ENCODE measurements at regions not wholly inside any gene's neighbourhood (a gene's known extent, or its start where the extent isn't known, plus 50 kb on each side); places are given as distances from the start of the nearest gene placed in this dataset.
A peak's percentile ranks its signal among the peaks of the same experiment; 100 is the strongest.
"Not testable (repeated sequence)": the region's sequence is repeated elsewhere in the genome, so short reads cannot be mapped to it uniquely, and the experiment has no call there.

DNA sequence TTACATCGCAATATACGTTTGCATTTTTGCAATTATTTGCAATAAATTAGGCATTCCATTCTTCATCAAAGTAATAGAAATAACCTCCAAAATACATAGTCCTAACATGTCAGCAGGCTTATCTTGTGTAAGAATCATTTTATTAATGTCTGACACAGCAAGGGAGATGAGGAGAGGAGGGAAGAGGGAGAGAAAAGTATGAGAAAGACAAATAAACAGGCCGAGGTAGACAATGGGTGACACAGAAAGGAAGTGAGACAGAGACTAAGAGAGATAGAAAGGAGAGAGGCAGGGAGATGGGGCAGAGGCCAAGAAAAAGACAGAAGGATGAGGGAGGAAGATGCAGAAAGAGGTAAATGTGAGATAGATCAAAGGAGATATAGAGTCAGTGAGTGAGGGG is 50.3 kb upstream of the CYP2B6 start:
- not testable (repeated sequence) for DNase-seq (ENCODE audit: low spot score)

DNA sequence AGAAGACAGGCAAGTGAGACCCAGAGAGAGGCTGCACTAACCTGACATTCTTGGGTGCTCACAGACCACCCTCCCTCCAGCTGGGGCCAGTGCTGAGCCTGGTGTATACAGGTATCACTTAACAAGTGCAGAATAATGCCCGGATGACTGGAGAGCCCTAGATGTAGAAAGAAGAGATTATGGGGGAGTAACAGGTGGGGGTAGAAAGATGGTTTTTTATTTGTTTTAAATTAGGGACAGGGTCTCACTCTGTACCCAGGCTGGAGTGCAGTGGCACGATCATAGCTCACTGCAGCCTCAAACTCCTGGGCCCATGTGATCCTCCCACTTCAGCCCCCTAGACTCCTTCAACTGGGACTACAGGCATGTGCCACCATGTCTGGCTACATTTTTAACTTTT is 53.1 kb upstream of the CYP2B6 start:
- not testable (repeated sequence) for DNase-seq (ENCODE audit: low spot score)

GRCh38 chr19:40936755-40937154 is 54.3 kb upstream of the CYP2B6 start:
- no peak for DNase-seq (ENCODE audit: low spot score)

GRCh38 chr19:40933025-40933424 is 51.0 kb upstream of the CYP2A7 start:
- peak; percentile 31 for DNase-seq (ENCODE audit: low spot score)

- DNase-seq (ENCODE audit: low spot score), result no peak
Measured at GRCh38 chr19:40932008-40932959, 50.3 kb upstream of the CYP2A7 start.

Data from SW480 (cell line).